Activated CD8-positive, alpha-beta T cell treated with anti-CD3 and anti-CD28 coated beads for 36 hours (primary cell): ENCODE measurements at regions not wholly inside any gene's neighbourhood (a gene's known extent, or its start where the extent isn't known, plus 50 kb on each side); places are given as distances from the start of the nearest gene placed in this dataset.

Source experiments
- ATAC-seq: fragments of 200-7000 bp; cut with Tn5 transposase; one replicate; pipeline ENCODE4 v1.10.0; 2021; ENCODE audit warnings: mild to moderate bottlenecking, moderate library complexity
- CTCF ChIA-PET: fragments of 350-600 bp; sonication (Branson Sonifier 250); formaldehyde crosslinking; loops from one replicate; lab custom pipeline; 2021; ENCODE audit warnings: antibody characterized with exemption; lab: Charles Lee
- POLR2A ChIA-PET: fragments of 350-600 bp; sonication (Branson Sonifier 250); formaldehyde crosslinking; loops from one replicate; lab custom pipeline; 2021; ENCODE audit warnings: antibody characterized with exemption; lab: Charles Lee
- DNase-seq: peaks from one replicate; pipeline ENCODE4 v3.0.0-alpha.2; 2020
- H3K27ac Mint-ChIP-seq: one replicate; pipeline ENCODE4 v1.8.0; 2021; ENCODE audit warnings: mild to moderate bottlenecking, mixed read lengths
- H3K27me3 Mint-ChIP-seq: one replicate; pipeline ENCODE4 v1.8.0; 2021; ENCODE audit warnings: mixed read lengths
- H3K36me3 Mint-ChIP-seq: one replicate; pipeline ENCODE4 v1.8.0; 2021; ENCODE audit warnings: low read depth, mixed read lengths
- H3K4me1 Mint-ChIP-seq: one replicate; pipeline ENCODE4 v1.8.0; 2021; ENCODE audit warnings: low read depth, mixed read lengths
- H3K4me3 Mint-ChIP-seq: one replicate; pipeline ENCODE4 v1.8.0; 2021; ENCODE audit warnings: mild to moderate bottlenecking, moderate library complexity, mixed read lengths
- H3K9me3 Mint-ChIP-seq: one replicate; pipeline ENCODE4 v1.8.0; 2021; ENCODE audit warnings: mixed read lengths
- intact Hi-C: fragments of 100-400 bp; cut with micrococcal nuclease; formaldehyde crosslinking; loops from one replicate; pipeline ENCODE4 v1.10.0; 2022
- TF ChIP-seq, protein P1 (sequence below): fragments of 200-600 bp; IDR thresholded peaks from one replicate; pipeline ENCODE4 v1.8.0; 2022; ENCODE audit warnings: antibody characterized with exemption, mild to moderate bottlenecking

DNA sequence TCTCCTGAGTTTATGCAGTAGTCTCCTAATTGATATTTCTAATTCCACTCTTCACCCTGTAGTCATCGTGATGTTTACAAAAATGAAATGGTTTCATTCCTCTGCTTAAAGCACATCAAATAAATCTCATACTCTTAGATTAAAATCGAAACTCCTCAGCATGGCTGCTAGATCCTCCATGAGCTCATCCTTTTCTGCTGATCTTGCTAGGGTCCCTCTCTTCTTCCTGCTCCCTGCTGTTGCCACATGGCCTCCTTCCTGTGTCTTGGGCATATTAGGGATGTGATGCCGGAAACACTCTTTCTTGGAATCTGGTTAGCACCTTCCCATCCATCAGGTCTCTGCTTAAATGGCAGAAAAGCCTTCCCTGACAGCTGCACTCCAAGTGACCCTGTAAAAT is 59.5 kb upstream of the MEGF10 start:
- TF ChIP-seq, protein P1, sequence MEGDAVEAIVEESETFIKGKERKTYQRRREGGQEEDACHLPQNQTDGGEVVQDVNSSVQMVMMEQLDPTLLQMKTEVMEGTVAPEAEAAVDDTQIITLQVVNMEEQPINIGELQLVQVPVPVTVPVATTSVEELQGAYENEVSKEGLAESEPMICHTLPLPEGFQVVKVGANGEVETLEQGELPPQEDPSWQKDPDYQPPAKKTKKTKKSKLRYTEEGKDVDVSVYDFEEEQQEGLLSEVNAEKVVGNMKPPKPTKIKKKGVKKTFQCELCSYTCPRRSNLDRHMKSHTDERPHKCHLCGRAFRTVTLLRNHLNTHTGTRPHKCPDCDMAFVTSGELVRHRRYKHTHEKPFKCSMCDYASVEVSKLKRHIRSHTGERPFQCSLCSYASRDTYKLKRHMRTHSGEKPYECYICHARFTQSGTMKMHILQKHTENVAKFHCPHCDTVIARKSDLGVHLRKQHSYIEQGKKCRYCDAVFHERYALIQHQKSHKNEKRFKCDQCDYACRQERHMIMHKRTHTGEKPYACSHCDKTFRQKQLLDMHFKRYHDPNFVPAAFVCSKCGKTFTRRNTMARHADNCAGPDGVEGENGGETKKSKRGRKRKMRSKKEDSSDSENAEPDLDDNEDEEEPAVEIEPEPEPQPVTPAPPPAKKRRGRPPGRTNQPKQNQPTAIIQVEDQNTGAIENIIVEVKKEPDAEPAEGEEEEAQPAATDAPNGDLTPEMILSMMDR: no peak
- ATAC-seq: no peak
- no peak overlapping the region for H3K27ac Mint-ChIP-seq
- ChIA-PET POLR2A (no interaction called here), CTCF (no interaction called here)
- peaks cover 8% of the 10 kb centered on the region for H3K4me1 Mint-ChIP-seq
- H3K27me3 Mint-ChIP-seq: no peaks in the 10 kb centered on the region
- peaks cover 3% of the 10 kb centered on the region for H3K9me3 Mint-ChIP-seq
- H3K36me3 Mint-ChIP-seq: peaks cover 4% of the 10 kb centered on the region
- intact Hi-C loops: no loop called here
- no peak overlapping the region for H3K4me3 Mint-ChIP-seq
- no peak for DNase-seq

GRCh38 chr5:127233590-127233989 is 57.0 kb upstream of the MEGF10 start:
- ATAC-seq (no peak), DNase-seq (no peak)
- Mint-ChIP-seq H3K4me3 (no peak overlapping the region), H3K4me1 (peaks cover 8% of the 10 kb centered on the region), H3K27ac (no peak overlapping the region), H3K36me3 (no peaks in the 10 kb centered on the region), H3K27me3 (no peaks in the 10 kb centered on the region), H3K9me3 (no peaks in the 10 kb centered on the region)
- ChIA-PET CTCF (interaction anchor here (1.1 kb wide), 1 partner anchor 11 kb away, joined by 3 read pairs; no protein-coding TSS in a partner anchor), POLR2A (no interaction called here)
- intact Hi-C loops: no loop called here
- TF ChIP-seq, protein P1: no peak

GRCh38 chr5:127235136-127235535 is 55.5 kb upstream of the MEGF10 start:
- intact Hi-C loops: no loop called here
- no peaks in the 10 kb centered on the region for H3K27me3 Mint-ChIP-seq
- ATAC-seq (no peak), DNase-seq (no peak)
- H3K36me3 Mint-ChIP-seq: no peaks in the 10 kb centered on the region
- ChIA-PET POLR2A (no interaction called here), CTCF (interaction anchor here (0.9 kb wide), 1 partner anchor 165 kb away, joined by 3 read pairs; no protein-coding TSS in a partner anchor)
- H3K27ac Mint-ChIP-seq: no peak overlapping the region
- no peak overlapping the region for H3K4me3 Mint-ChIP-seq
- peaks cover 4% of the 10 kb centered on the region for H3K4me1 Mint-ChIP-seq
- H3K9me3 Mint-ChIP-seq: no peaks in the 10 kb centered on the region
- TF ChIP-seq, protein P1: no peak

DNA sequence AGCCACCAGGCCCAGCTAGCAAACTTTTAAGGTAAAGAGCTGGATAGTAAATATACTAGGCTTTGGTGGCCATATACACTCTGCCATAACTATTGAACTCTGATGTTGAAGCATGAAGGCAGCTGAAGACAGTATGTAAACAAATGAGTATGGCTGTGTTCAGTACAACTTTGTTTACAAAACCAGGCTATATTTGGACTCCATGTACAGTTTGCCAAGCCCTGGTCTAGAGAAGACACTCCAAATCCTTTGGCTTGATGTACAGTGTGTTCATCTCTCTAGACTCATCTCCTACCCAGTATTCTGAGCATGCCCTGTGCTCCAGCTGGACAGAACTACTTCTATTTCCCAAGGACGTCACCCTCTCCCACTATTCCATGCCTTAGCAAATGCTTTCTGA is 54.3 kb upstream of the MEGF10 start:
- H3K9me3 Mint-ChIP-seq: no peaks in the 10 kb centered on the region
- H3K27me3 Mint-ChIP-seq: no peaks in the 10 kb centered on the region
- ATAC-seq (no peak), DNase-seq (no peak)
- intact Hi-C loops: no loop called here
- CTCF ChIA-PET: interaction anchor here (1.0 kb wide), 1 partner anchor 17 kb away, joined by 3 read pairs; no protein-coding TSS in a partner anchor
- POLR2A ChIA-PET: no interaction called here
- TF ChIP-seq, protein P1: no peak
- peaks cover under 1% of the 10 kb centered on the region for H3K4me1 Mint-ChIP-seq
- no peaks in the 10 kb centered on the region for H3K36me3 Mint-ChIP-seq
- H3K27ac Mint-ChIP-seq: no peak overlapping the region
- H3K4me3 Mint-ChIP-seq: no peak overlapping the region
